Fibroblast of lung (primary cell): ENCODE measurements at regions not wholly inside any gene's neighbourhood (a gene's known extent, or its start where the extent isn't known, plus 50 kb on each side); places are given as distances from the start of the nearest gene placed in this dataset.

Experiments
- CTCF ChIP-seq, 2 donors: IDR thresholded peaks in 1 of 2; conservative IDR thresholded peaks in 1 of 2; 1 replicate in 1 of 2; 2 replicates in 1 of 2; pipeline ENCODE4 v1.5.1; 2011 to 2012; ENCODE audit warnings: low read length in 2 of 2, control low read depth in 1 of 2, inconsistent platforms in 1 of 2, low read depth in 1 of 2, mild to moderate bottlenecking in 1 of 2
- EZH2 ChIP-seq: IDR thresholded peaks from 2 replicates; pipeline ENCODE4 v1.5.1; 2012; ENCODE audit warnings: low read length, control low read depth, mild to moderate bottlenecking; ENCODE audit errors: missing control alignments

- TF ChIP-seq CTCF (conservative IDR thresholded peaks at IDR 0.05 in 1 of 2, IDR thresholded peaks at IDR 0.05 in 1 of 2; ENCODE audit: low read depth in 1 of 2, low read length in 2 of 2) (no peak), EZH2 (no peak)
These were observed 332.2 kb upstream of the GBE1 start for GRCh38 chr3:82093641-82094040.
